Forelimb muscle (tissue), 1 donor: ENCODE measurements at regions not wholly inside any gene's neighbourhood (a gene's known extent, or its start where the extent isn't known, plus 50 kb on each side); places are given as distances from the start of the nearest gene placed in this dataset.

Experiments used
- DNase-seq: peaks from one replicate; pipeline ENCODE4 v3.0.0-alpha.2; 2013; ENCODE audit warnings: low read depth

GRCh38 chr2:20110876-20111275, 59.4 kb upstream of the LAPTM4A start:
- no peak for DNase-seq

DNA sequence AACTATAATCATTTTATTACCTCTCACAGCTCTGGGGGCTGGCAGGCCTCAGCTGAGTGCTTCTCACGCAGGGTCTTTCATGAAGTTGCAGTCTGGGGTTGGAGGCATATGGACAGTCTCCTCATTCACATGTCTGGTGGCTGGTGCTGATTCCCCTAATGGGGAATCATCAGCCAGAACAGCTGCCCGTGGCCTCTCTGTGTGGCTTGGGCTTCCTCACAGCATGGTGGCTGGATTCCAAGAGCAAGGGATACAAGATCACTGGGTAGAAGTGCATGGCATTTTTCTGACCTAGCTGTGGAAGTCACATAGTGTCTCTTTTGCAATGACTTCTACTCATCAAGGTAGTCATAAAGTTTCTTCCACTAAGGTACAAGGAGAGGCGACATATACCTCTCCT, 59.0 kb upstream of the LAPTM4A start:
- DNase-seq: no peak

DNA sequence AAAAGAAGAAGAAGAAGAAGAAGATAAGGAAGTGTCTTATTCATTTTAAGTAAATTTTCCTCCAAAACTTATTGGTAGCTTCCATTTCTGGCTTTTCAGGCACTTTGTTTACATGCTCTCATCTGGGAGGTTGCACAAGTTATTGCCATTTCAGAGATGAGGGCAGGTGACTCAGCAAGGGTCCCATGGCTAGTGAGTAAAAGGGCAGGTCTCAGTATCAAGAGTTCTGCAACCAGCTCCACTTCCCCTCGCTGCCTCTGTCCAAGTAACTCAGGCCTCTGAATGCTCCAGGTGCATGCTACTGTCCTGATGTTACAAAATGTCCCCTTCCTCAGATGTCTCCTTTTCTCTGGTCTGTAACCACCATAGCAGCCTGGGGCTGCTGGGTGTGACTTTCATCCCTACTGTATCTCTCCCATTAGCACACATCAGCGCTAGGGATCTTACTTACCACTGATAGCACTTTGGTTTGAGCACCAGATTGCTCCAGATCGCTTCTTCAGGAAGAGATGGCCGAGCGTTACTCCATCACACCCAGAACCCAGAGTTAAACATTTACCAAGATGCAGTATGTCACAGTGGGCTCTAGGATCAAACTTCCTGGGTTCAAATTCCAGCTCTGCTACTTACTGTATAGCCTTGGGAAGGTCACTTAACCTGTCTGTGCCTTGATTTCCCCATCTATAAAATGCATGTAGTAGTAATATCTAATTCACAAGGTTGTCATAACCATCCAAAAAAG, 57.4 kb upstream of the LAPTM4A start:
- DNase-seq: no peak

GRCh38 chr2:20107776-20108175, 56.3 kb upstream of the LAPTM4A start:
- DNase-seq: no peak

DNA sequence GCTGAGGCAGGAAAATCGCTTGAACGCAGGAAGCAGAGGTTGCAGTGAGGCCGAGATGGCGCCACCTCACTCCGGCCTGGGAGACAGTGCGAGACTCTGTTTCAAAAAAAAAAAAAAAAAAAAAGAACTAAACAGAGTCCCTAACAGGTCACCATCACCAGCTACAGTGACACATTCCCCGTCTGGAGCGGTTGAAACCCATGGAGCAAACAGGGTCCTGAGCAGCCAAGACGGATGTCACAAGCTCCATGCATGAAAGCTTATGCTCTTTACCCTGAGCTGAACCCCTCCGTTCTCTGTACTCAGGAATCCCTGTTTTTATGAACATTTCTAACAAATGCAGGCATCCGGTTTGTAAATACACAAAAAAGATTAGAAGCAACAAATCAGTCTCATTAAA, 55.9 kb upstream of the LAPTM4A start:
- DNase-seq: no peak

GRCh38 chr2:20106746-20107145, 55.3 kb upstream of the LAPTM4A start:
- no peak for DNase-seq

GRCh38 chr2:20104900-20105545, 53.6 kb upstream of the LAPTM4A start:
- no peak for DNase-seq

- DNase-seq: no peak
These were observed 52.1 kb upstream of the LAPTM4A start for GRCh38 chr2:20103530-20103929.
